Islet of Langerhans (tissue), 1 donor: ENCODE measurements at regions not wholly inside any gene's neighbourhood (a gene's known extent, or its start where the extent isn't known, plus 50 kb on each side); places are given as distances from the start of the nearest gene placed in this dataset.
"Not testable (repeated sequence)": the region's sequence is repeated elsewhere in the genome, so short reads cannot be mapped to it uniquely, and the experiment has no call there.

Experiments used
- FAIRE-seq: peaks from one replicate; lab custom pipeline; 2011; peaks lifted over from hg19 to GRCh38; lab: Jason Lieb, UNC

DNA sequence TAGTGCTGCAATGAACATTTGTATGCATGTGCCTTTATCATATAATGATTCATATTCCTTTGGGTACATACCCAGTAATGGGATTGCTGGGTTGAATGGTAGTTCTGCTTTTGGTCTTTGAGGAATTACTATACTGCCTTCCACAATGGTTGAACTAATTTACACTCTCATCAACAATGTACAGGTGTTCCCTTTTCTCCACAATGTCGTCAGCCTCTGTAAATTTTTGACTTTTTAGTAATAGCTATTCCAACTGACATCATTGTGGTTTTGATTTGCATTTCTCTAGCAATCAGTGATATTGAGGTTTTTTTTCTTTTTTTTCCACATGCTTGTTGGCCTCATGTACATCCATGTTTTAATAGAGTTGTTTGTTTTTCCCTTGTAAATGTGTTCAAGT is 2473.5 kb downstream of the PCDH9 start:
- no peak for FAIRE-seq

DNA sequence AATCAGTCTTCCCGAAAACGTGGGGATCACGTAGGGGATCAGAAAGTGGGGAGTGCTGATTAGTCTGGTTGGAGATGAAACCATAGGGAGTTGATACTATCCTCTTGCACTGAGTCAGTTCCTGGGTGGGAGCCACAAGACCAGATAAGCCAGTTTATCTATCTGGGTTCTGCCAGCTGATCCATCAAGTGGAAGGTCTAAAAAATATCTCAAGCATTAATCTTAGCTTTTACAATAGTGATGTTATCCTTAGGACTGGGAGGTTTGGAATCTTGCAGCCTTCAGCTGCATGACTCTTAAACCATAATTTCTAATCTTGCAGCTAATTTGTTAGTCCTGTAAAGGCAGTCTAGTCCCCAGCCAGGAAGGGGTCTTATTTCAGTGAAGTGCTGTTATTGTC is 2474.2 kb downstream of the PCDH9 start:
- FAIRE-seq, result no peak

GRCh38 chr13:64753233-64754000 is 2476.7 kb downstream of the PCDH9 start:
- no peak for FAIRE-seq

DNA sequence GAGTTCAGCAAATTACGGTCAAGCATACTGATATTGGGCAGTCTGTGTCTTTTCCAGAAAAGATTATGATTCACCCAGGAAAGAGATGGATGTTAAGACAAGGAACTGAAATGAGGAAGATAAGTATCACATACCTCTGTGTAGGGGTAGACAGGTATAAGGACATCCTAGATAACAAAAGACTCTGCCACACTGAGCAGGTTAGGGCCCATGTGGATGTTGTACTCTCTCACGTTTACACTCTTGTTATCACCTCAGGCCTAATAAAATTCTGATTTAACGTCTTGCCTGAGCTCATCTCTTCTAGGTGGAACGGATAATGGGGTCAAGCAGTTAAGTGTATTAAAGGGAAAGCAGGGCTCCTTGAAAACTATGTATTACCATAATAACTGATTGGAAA is 2480.8 kb downstream of the PCDH9 start:
- FAIRE-seq, result no peak

GRCh38 chr13:64746845-64747244 is 2483.3 kb downstream of the PCDH9 start:
- no peak for FAIRE-seq

DNA sequence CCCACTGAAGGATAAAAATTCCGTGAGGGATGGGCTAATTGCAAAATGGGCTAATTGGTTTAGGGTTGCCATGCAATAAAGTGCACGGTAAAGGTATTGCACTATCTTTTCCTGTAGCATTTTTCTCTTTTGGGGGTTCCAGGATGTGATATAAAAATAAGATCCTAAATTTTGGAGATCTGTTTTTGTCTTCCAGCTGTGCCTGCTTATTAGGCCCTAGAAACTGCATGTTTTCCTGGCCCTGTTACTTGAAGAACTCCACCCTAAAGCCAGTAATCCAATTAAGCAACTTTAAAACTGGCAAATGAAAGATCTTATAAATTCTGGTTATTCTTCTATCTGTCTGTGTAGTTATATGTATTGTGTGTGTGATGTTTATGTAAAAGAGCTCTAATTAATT is 2489.6 kb downstream of the PCDH9 start:
- FAIRE-seq, result no peak

DNA sequence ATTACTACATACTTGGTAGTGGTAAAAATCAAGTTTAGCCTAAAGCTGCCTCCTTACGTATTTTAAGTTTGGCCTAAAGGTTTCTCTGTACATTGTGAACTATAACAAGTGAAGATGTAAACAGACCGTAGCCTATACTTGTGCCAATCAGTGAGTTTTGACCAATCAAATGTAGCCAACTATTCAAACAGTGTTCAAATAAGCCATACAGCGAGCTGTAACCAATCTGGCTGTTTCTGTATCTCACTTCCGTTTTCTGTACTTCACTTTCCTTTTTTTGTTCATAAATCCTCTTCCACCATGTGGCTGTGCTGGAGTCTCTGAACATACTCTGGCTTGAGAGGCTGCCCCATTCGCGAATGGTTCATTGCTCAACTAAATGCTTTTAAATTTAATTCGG is 2504.6 kb downstream of the PCDH9 start:
- no peak for FAIRE-seq

GRCh38 chr13:64723724-64724123 is 2506.4 kb downstream of the PCDH9 start:
- FAIRE-seq, result no peak

DNA sequence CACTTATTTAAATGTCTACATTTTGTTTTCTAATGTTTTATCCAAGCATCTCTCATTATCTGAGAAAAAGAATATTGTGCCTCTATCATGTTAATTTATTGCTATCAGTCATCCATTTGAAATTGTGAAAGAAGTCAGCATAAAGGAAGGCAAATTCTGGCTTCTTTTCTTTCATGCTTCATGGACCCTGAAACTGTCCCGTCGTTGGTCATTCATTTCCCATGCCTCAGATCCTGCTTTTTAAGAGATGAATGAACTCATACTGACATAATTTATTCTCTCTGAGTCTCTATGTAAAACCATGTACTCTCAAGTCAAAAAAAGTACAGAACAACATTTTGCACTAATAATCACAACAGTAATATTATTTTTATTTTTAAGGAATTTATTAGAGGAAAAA is 2512.0 kb downstream of the PCDH9 start:
- no peak for FAIRE-seq

- FAIRE-seq, result no peak
These were observed 2513.2 kb downstream of the PCDH9 start for GRCh38 chr13:64716936-64717335.

DNA sequence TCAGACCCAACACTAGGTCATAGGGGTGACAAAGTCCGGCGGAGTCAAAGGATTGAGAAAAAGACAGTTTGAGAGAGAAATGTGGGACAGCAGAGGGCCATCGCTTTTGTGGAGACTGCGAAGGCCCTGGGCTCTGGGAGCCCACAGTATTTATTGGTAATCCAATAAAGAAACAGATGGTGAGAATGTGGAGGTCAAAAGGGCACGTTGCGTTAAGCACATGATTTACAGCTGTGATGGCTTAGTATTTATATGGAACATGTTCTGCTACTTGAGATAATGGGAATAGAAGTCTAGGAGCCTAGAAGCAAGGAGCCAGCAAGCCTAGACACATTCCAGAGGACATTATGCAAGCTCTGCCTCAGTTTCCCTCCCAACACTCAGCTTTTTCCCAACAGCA is 2521.1 kb downstream of the PCDH9 start:
- no peak for FAIRE-seq

DNA sequence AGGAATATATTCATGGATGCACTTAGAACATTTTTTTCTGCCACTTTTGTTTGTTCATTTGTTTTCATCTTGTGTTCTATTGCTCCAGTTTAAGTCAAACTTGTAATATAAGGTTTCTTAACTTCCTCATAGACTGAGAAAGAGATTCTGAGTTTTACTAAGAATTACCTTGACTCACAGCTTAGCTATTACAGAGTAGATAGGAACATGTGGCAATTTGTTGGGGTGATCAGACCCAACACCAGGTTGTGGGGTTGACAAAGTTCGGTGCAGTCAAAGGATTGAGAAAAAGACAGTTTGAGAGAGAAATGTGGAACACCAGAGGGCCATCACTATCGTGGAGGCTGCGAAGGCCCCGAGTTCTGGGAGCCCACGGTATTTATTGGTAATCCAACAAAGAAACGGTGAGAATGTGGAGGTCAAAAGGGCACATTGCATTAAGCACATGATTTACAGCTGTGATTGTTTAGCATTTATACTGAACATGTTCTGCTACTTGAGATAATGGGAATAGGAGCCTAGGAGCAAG is 2526.0 kb downstream of the PCDH9 start:
- no peak for FAIRE-seq

GRCh38 chr13:64697226-64697625 is 2532.9 kb downstream of the PCDH9 start:
- FAIRE-seq, result no peak

GRCh38 chr13:64688893-64689677 is 2541.1 kb downstream of the PCDH9 start:
- no peak for FAIRE-seq

- not testable (repeated sequence) for FAIRE-seq
These were observed 2543.6 kb downstream of the PCDH9 start for GRCh38 chr13:64686536-64686935.

DNA sequence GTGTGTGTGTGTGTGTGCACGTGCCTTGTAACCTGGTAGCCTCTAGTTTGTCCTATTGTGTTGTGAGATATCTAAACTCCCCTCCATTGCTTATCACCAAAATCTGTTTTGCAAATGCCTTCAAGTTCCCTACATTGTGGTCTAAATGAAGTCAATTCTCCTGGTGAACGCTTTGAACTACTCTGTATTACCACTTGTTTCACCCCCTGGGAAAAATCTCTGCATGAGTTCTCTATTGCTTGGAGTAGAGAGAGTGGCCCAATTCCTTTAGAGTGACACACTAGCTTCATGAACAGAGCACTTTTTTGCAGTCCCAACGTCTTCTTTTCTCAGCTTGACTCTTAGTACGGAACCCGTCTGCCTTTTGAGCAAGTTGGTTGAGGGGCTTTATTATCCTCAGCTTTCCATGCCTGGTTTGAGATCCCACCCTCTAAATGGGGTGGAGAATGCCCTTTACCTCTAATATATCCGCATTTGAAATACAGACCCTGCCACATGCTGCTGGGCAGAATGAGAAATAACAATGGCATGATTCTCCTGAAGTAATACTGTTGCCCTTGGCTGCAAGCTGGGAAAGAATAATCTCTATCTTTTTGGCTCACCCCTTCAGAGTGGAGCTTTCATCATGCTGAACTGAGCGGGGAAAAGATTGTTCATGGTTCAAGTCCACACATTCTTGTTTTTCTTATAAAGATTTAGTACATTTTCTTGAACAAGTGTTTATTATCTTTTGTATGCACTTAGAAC is 2545.3 kb downstream of the PCDH9 start:
- no peak for FAIRE-seq

- no peak for FAIRE-seq
These were observed 2546.0 kb downstream of the PCDH9 start for GRCh38 chr13:64684108-64684507.

DNA sequence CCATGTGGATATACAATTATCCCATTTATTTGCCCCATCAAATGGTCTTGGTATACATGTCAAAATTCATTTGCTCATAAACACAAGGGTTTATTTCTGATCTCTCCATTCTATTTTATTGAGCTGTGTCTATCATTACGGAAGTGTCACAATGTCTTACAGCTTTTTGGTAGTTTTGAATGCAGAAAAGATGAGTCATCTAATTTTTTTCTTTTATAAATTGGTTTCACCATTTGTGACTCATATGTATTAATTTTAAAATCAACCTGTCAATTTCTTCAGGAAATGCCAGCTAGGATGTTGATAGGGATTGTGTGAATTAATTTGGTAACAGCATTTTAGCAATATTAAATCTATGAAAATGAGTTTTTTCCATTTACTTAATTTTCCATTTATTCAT is 2549.4 kb downstream of the PCDH9 start:
- no peak for FAIRE-seq

DNA sequence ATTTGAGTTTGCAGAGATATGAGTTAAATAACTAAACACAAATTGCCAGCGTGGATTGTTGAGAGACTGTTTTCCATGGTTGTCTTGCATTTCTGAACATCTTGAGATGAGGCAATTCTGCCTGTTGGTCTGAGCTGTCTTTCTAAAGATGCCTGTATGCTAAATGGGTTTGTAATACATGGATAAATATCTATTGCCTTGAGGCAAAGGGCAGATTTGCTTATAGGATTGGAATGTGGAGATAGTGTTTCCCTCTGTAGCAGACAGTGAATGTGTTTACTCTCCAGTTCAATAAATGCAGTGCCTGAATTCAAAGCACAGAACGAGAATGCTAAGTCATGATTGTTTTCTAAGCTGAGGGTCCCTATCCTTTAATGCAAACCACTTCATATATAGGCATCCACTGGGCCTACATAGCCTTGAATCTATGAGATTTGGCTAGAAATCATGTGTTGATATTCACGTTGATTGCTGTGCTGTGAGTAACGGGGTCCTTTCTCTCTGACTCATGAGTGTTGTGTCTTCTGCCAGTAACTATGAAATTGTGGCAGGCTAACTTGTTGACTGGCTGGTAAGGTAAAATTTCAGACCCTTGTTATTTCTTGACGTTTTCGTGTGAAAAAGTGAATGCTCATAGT is 2554.8 kb downstream of the PCDH9 start:
- FAIRE-seq, result no peak

DNA sequence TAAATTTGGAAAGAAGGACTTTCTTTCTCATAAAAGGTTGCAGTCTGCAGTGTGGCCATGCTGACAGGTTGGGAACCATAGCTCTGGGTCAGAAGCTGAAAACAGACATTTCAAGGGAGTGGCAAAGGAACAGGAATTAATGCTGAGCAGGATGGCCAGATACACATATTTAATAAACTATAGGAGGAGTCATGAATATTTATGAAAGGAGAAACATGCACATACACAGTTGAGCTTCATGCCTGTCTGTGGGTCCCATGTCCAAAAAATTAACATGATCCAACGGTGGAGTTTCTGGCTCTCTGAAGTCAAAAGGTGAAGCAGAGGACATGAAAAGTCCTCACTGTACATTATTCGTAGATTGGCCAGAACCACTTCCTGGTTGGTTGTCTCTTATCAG is 2556.0 kb downstream of the PCDH9 start:
- no peak for FAIRE-seq

- FAIRE-seq, result no peak
These were observed 2557.4 kb downstream of the PCDH9 start for GRCh38 chr13:64672751-64673150.

DNA sequence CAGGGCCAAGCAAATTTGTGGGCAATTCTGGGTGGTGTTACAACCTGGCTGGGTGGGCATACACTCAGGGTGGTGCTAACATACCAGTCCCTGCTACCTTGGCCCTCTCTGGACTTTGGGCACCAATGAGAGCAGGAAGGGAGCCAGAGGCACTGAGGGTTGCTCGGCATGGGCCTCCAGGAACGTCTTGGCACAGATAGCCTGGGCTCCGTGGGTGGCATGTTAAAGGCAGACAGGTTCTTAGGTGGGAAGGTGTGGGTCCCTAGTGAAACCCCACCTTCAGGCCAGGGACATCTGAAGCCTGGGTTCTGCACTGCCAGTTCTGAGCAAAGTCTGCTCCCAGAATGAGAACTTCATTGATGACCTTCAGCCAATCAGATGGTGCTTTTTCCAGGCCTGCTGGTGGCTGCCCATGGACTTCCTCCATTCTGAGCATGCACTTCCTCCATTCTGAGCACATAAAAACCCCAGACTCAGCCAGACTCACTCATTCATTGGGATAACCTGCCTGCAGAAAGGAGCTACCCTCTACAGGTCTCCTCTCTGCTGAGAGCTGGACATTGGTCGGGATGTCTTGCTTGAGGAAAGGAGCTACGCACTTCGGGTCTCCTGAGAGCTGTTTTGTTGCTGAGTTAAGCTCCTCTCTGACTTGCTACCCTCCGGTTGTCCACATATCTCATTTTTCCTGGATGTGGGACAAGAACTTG is 2567.1 kb downstream of the PCDH9 start:
- no peak for FAIRE-seq
